ENCODE measurements at regions not wholly inside any gene's neighbourhood (a gene's known extent, or its start where the extent isn't known, plus 50 kb on each side); places are given as distances from the start of the nearest gene placed in this dataset.

GRCh38 chr2:143877056-143877455 lies 642.9 kb downstream of the ZEB2 start:
- TF ChIP-seq, protein P1, sequence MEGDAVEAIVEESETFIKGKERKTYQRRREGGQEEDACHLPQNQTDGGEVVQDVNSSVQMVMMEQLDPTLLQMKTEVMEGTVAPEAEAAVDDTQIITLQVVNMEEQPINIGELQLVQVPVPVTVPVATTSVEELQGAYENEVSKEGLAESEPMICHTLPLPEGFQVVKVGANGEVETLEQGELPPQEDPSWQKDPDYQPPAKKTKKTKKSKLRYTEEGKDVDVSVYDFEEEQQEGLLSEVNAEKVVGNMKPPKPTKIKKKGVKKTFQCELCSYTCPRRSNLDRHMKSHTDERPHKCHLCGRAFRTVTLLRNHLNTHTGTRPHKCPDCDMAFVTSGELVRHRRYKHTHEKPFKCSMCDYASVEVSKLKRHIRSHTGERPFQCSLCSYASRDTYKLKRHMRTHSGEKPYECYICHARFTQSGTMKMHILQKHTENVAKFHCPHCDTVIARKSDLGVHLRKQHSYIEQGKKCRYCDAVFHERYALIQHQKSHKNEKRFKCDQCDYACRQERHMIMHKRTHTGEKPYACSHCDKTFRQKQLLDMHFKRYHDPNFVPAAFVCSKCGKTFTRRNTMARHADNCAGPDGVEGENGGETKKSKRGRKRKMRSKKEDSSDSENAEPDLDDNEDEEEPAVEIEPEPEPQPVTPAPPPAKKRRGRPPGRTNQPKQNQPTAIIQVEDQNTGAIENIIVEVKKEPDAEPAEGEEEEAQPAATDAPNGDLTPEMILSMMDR (IDR thresholded peaks at IDR 0.05; ENCODE audit: low read depth, low read length), result no peak
- no peak for DNase-seq (ENCODE audit: low read depth in 2 of 2)
- H3K4me3 ChIP-seq (replicated peaks in 1 of 2; ENCODE audit: low read depth in 2 of 2, low read length in 2 of 2), result no peak overlapping the region

DNA sequence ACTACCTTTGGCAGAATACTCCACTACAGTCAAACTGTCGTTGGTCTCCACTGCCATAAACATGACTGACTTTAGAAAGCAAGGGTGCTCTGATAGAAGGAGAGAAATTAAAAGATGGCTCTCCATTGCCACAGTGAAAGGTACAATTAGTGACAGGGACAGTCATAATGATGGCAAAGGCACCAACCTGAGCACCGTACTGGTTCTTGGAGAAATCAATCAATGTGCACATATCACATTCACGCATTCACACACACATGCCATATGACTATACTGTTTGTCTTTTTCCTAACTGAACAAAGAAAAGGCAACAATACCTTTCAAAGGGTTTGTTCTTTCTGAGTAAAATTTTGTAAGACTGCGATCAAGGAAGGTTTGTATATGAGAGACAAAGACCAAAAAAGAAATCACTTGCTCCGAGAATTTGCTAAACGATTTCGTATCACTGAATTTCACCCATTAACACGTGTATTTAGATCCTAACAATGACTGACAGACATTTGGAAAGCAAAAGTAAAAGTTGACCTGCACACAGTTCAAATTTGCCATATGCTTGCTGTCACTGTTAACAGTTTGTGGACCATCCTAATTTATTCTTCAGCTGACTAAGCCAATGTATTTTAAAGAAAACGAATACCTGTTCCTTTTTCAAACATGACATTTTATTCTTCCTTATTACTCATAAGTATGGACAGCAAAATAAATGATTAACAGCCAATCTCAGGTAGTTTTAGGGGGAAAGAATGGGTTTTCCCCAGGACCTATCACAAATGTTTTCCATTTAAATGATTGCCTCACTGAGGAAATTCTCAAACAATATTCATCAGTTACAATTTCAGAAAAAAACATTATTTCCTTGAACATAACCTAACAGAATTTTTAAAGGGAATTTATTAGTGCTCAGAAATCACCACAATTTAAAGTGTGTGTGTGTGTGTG lies 644.4 kb downstream of the ZEB2 start:
- DNase-seq (ENCODE audit: low read depth in 2 of 2), result no peak
- H3K4me3 ChIP-seq (replicated peaks in 1 of 2; ENCODE audit: low read depth in 2 of 2, low read length in 2 of 2), result no peak overlapping the region
- TF ChIP-seq, protein P1 (IDR thresholded peaks at IDR 0.05; ENCODE audit: low read depth, low read length), result no peak

- no peak for DNase-seq (ENCODE audit: low read depth in 2 of 2)
- TF ChIP-seq, protein P1 (IDR thresholded peaks at IDR 0.05; ENCODE audit: low read depth, low read length), result no peak
- no peak overlapping the region for H3K4me3 ChIP-seq (replicated peaks in 1 of 2; ENCODE audit: low read depth in 2 of 2, low read length in 2 of 2)
Measured at GRCh38 chr2:143873886-143874285, 646.0 kb downstream of the ZEB2 start.

GRCh38 chr2:143870696-143871095 lies 649.2 kb downstream of the ZEB2 start:
- H3K4me3 ChIP-seq (replicated peaks in 1 of 2; ENCODE audit: low read depth in 2 of 2, low read length in 2 of 2), result no peak overlapping the region
- TF ChIP-seq, protein P1 (IDR thresholded peaks at IDR 0.05; ENCODE audit: low read depth, low read length), result no peak
- DNase-seq (ENCODE audit: low read depth in 2 of 2), result no peak

DNA sequence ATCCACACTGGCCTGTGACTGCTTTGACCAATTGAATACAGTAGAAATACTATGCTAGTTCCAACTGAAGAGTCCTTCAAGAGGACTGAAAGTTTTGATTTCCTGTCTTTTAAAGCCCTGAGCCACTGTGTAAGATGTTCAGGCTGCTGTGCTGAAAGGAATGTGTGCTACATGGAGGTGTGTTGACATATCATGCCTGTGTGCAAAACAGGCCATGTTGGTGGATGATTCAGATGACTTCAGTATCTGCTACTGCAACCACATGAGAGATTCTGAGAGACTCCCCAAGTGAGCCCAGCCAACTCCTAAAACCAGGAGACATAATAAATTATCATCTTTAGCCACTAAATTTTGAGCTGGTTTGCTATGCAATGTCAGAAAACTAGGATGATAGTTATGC lies 662.9 kb downstream of the ZEB2 start:
- TF ChIP-seq, protein P1 (IDR thresholded peaks at IDR 0.05; ENCODE audit: low read depth, low read length), result no peak
- H3K4me3 ChIP-seq (replicated peaks in 1 of 2; ENCODE audit: low read depth in 2 of 2, low read length in 2 of 2), result no peak overlapping the region
- peak in 1 of 2 donors; percentile 12 for DNase-seq (ENCODE audit: low read depth in 2 of 2)

DNA sequence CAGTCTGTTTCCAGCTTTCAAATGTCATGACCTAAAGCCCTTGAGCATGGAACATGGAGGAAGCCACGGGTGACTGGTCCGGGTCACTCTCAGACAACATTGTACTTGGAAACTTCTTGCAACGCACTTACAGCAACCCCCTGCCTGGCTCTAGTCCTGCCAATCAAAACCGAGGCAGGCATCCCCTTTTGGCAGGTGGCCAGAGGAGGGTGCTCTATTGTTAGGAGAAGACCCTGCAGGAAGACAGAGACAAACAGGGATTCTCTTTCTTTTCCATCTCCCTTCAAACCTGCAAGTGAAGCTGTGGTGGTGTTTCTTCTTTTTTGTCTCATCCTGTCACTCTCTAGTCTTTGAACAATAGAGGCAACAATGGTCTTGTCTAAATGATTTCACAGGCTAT lies 667.2 kb downstream of the ZEB2 start:
- no peak overlapping the region for H3K4me3 ChIP-seq (replicated peaks in 1 of 2; ENCODE audit: low read depth in 2 of 2, low read length in 2 of 2)
- TF ChIP-seq, protein P1 (IDR thresholded peaks at IDR 0.05; ENCODE audit: low read depth, low read length), result no peak
- no peak for DNase-seq (ENCODE audit: low read depth in 2 of 2)
